Nephron progenitor cell (in vitro differentiated cells): ENCODE measurements at regions not wholly inside any gene's neighbourhood (a gene's known extent, or its start where the extent isn't known, plus 50 kb on each side); places are given as distances from the start of the nearest gene placed in this dataset.

ENCODE experiments used
- DNase-seq: peaks from one replicate; pipeline ENCODE4 v3.0.0; 2021
- H3K27ac Mint-ChIP-seq: 2 replicates; pipeline ENCODE4 v1.8.0; 2021; ENCODE audit warnings: mild to moderate bottlenecking, moderate library complexity, mixed read lengths
- H3K27me3 Mint-ChIP-seq: 2 replicates; pipeline ENCODE4 v1.8.0; 2021; ENCODE audit warnings: mild to moderate bottlenecking, low read depth, mixed read lengths; ENCODE audit not compliant: poor library complexity
- H3K36me3 Mint-ChIP-seq: 2 replicates; pipeline ENCODE4 v1.8.0; 2021; ENCODE audit warnings: low read depth, mixed read lengths
- H3K4me1 Mint-ChIP-seq: 2 replicates; pipeline ENCODE4 v1.8.0; 2021; ENCODE audit warnings: mixed read lengths
- H3K4me3 Mint-ChIP-seq: 2 replicates; pipeline ENCODE4 v1.8.0; 2021; ENCODE audit warnings: mild to moderate bottlenecking, moderate library complexity, mixed read lengths
- H3K9me3 Mint-ChIP-seq: 2 replicates; pipeline ENCODE4 v1.8.0; 2021; ENCODE audit warnings: mild to moderate bottlenecking, moderate library complexity, mixed read lengths
- CTCF ChIP-seq: fragments of 200-600 bp; sonication (generic); IDR thresholded peaks from 2 replicates; pipeline ENCODE4 v1.5.0; 2021; ENCODE audit warnings: antibody characterized with exemption

GRCh38 chr2:145119225-145119624, 599.3 kb upstream of the ZEB2 start:
- TF ChIP-seq CTCF = no peak
- no peaks in the 10 kb centered on the region for H3K27me3 Mint-ChIP-seq
- no peak overlapping the region for H3K4me3 Mint-ChIP-seq

GRCh38 chr2:145116834-145117725, 597.2 kb upstream of the ZEB2 start:
- DNase-seq = no peak
- TF ChIP-seq CTCF = no peak
- Mint-ChIP-seq H3K4me1 (no peaks in the 10 kb centered on the region), H3K27ac (no peak overlapping the region), H3K36me3 (no peaks in the 10 kb centered on the region), H3K27me3 (no peaks in the 10 kb centered on the region), H3K4me3 (no peak overlapping the region), H3K9me3 (no peaks in the 10 kb centered on the region)

More at GRCh38 chr2:145119225-145119624, 599.3 kb upstream of the ZEB2 start:
- Mint-ChIP-seq H3K9me3 (no peaks in the 10 kb centered on the region), H3K4me1 (no peaks in the 10 kb centered on the region), H3K27ac (no peak overlapping the region), H3K36me3 (no peaks in the 10 kb centered on the region)
- DNase-seq = no peak

- Mint-ChIP-seq H3K27me3 (no peaks in the 10 kb centered on the region), H3K4me3 (no peak overlapping the region), H3K27ac (no peak overlapping the region), H3K4me1 (no peaks in the 10 kb centered on the region), H3K9me3 (no peaks in the 10 kb centered on the region), H3K36me3 (no peaks in the 10 kb centered on the region)
- no peak for TF ChIP-seq CTCF
- DNase-seq = no peak
Measured at GRCh38 chr2:145116056-145116455, 596.1 kb upstream of the ZEB2 start.

- no peaks in the 10 kb centered on the region for H3K27me3 Mint-ChIP-seq
- no peak for TF ChIP-seq CTCF
- H3K4me1 Mint-ChIP-seq = no peaks in the 10 kb centered on the region
- DNase-seq = no peak
- H3K4me3 Mint-ChIP-seq = no peak overlapping the region
- H3K36me3 Mint-ChIP-seq = no peaks in the 10 kb centered on the region
- no peaks in the 10 kb centered on the region for H3K9me3 Mint-ChIP-seq
- H3K27ac Mint-ChIP-seq = no peak overlapping the region
Measured at GRCh38 chr2:145114726-145115125, 594.8 kb upstream of the ZEB2 start.

GRCh38 chr2:145112467-145112866, 592.5 kb upstream of the ZEB2 start:
- no peak for TF ChIP-seq CTCF
- H3K27me3 Mint-ChIP-seq = no peaks in the 10 kb centered on the region
- H3K27ac Mint-ChIP-seq = no peak overlapping the region
- H3K4me1 Mint-ChIP-seq = peaks cover 16% of the 10 kb centered on the region
- no peak overlapping the region for H3K4me3 Mint-ChIP-seq
- no peaks in the 10 kb centered on the region for H3K9me3 Mint-ChIP-seq
- DNase-seq = no peak
- H3K36me3 Mint-ChIP-seq = no peaks in the 10 kb centered on the region
